ENCODE measurements at regions not wholly inside any gene's neighbourhood (a gene's known extent, or its start where the extent isn't known, plus 50 kb on each side); places are given as distances from the start of the nearest gene placed in this dataset.

DNA sequence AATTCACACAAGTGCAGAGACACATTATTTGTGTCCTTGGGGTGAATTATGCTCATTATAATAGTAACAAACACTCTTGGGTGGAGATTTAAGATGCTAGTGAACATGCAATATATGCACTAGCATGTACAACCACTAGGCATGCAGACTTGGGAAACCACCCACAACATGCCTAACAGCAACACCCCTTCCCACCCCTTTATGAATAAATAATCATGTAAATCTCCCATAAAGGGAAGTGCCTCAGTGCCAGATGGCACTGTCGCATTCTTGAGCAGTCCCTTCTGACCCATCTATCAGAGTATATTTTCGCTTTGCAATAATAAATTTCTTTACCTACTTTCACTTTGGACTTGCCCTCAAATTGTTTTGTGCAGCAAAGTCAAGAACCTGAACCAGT lies 1362.2 kb downstream of the OLFM4 start:
- BruUV-seq (replicated peaks): no TSS peak
- Histone ChIP-seq H3K9me2 (ENCODE audit: insufficient read depth, low read length) (no peaks in the 10 kb centered on the region), H3K4me1 (ENCODE audit: insufficient read depth, low read length, poor library complexity, severe bottlenecking) (no peaks in the 10 kb centered on the region), H3K27ac (ENCODE audit: low read depth, low read length, poor library complexity, severe bottlenecking) (no peak overlapping the region), H3K79me2 (ENCODE audit: insufficient read depth, low read depth, low read length) (no peaks in the 10 kb centered on the region), H3K36me3 (ENCODE audit: insufficient read depth, low read length) (no peaks in the 10 kb centered on the region), H3K9me3 (ENCODE audit: low read length) (no peaks in the 10 kb centered on the region), H3K4me3 (ENCODE audit: low read depth, low read length, poor library complexity, severe bottlenecking) (no peak overlapping the region), H4K20me1 (ENCODE audit: insufficient read depth, low read length) (no peaks in the 10 kb centered on the region), H2AFZ (ENCODE audit: low read length) (no peak overlapping the region), H3K4me2 (ENCODE audit: low read length) (no peak overlapping the region)
- TF ChIP-seq, protein P1, sequence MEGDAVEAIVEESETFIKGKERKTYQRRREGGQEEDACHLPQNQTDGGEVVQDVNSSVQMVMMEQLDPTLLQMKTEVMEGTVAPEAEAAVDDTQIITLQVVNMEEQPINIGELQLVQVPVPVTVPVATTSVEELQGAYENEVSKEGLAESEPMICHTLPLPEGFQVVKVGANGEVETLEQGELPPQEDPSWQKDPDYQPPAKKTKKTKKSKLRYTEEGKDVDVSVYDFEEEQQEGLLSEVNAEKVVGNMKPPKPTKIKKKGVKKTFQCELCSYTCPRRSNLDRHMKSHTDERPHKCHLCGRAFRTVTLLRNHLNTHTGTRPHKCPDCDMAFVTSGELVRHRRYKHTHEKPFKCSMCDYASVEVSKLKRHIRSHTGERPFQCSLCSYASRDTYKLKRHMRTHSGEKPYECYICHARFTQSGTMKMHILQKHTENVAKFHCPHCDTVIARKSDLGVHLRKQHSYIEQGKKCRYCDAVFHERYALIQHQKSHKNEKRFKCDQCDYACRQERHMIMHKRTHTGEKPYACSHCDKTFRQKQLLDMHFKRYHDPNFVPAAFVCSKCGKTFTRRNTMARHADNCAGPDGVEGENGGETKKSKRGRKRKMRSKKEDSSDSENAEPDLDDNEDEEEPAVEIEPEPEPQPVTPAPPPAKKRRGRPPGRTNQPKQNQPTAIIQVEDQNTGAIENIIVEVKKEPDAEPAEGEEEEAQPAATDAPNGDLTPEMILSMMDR (conservative IDR thresholded peaks at IDR 0.05; ENCODE audit: low read length): no peak
- intact Hi-C loops (cut with micrococcal nuclease; ENCODE audit: unreplicated experiment): no loop called here
- ChIA-PET POLR2A (no interaction called here), CTCF (ENCODE audit: unreplicated experiment) (no interaction called here)
- DNase-seq (ENCODE audit: low spot score): no peak

DNA sequence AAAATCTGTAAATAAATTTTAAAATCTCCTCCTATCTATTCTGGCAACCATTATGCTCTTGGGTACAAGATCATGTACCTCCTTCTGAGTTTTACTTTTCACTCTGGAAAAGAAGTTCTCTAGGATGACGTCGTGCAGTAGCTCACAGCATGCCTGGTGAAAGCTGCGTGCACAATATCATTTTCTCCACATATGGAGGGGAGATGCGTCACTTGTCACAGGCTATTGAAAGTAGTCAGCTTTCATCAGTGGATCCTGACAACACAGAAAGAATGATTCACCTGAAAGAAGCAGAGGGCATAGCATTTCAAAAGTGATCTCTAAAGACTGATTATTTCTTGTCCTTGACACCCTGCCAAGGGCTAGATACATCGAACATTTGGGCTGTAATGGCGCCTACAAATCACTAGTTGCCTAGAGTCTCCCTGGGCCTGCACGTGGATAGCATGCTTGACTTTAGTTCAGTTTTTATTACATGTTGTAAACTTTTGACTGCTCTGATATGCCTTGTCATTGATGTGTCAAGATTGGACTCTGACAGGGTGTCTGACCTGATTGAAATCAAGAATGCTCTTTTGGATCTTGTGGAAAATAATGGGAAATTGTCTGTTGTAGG lies 1365.6 kb downstream of the OLFM4 start:
- Histone ChIP-seq H3K79me2 (ENCODE audit: insufficient read depth, low read depth, low read length) (no peaks in the 10 kb centered on the region), H3K4me2 (ENCODE audit: low read length) (no peak overlapping the region), H2AFZ (ENCODE audit: low read length) (no peak overlapping the region), H3K36me3 (ENCODE audit: insufficient read depth, low read length) (no peaks in the 10 kb centered on the region), H3K9me3 (ENCODE audit: low read length) (no peaks in the 10 kb centered on the region), H3K27ac (ENCODE audit: low read depth, low read length, poor library complexity, severe bottlenecking) (no peak overlapping the region), H3K9me2 (ENCODE audit: insufficient read depth, low read length) (no peaks in the 10 kb centered on the region), H4K20me1 (ENCODE audit: insufficient read depth, low read length) (no peaks in the 10 kb centered on the region), H3K4me1 (ENCODE audit: insufficient read depth, low read length, poor library complexity, severe bottlenecking) (no peaks in the 10 kb centered on the region), H3K4me3 (ENCODE audit: low read depth, low read length, poor library complexity, severe bottlenecking) (no peak overlapping the region)
- intact Hi-C loops (cut with micrococcal nuclease; ENCODE audit: unreplicated experiment): no loop called here
- DNase-seq (ENCODE audit: low spot score): no peak
- BruUV-seq (replicated peaks): no TSS peak
- ChIA-PET POLR2A (no interaction called here), CTCF (ENCODE audit: unreplicated experiment) (no interaction called here)
- TF ChIP-seq EZH2phosphoT487 (IDR thresholded peaks at IDR 0.05; ENCODE audit: borderline replicate concordance, low read depth, low read length): no peak
- TF ChIP-seq, protein P1 (conservative IDR thresholded peaks at IDR 0.05; ENCODE audit: low read length): no peak

DNA sequence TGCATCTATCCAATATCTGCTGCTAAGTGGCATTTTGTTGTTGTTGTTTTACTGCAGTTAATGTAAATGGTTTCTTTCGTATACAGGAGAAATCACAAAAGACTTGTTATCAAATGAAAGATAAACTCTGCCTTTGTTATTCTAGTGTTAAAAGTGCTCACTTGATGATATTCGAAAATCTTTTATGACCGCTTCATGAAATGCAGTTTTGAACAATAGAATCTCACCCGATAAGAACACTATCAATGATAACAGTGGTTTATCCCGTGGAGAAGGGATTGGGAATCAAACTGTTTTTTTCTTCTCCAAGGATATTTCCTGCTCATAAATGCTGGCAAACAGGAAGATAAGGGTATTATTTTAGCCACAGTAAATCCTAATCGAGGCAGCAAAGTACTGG lies 1366.3 kb downstream of the OLFM4 start:
- H3K4me1 ChIP-seq (ENCODE audit: insufficient read depth, low read length, poor library complexity, severe bottlenecking): no peaks in the 10 kb centered on the region
- no peak overlapping the region for H2AFZ ChIP-seq (ENCODE audit: low read length)
- intact Hi-C loops (cut with micrococcal nuclease; ENCODE audit: unreplicated experiment): no loop called here
- H3K9me3 ChIP-seq (ENCODE audit: low read length): no peaks in the 10 kb centered on the region
- H3K9me2 ChIP-seq (ENCODE audit: insufficient read depth, low read length): no peaks in the 10 kb centered on the region
- H3K4me3 ChIP-seq (ENCODE audit: low read depth, low read length, poor library complexity, severe bottlenecking): no peak overlapping the region
- BruUV-seq (replicated peaks): no TSS peak
- no peaks in the 10 kb centered on the region for H3K36me3 ChIP-seq (ENCODE audit: insufficient read depth, low read length)
- no peak overlapping the region for H3K4me2 ChIP-seq (ENCODE audit: low read length)
- no peak for DNase-seq (ENCODE audit: low spot score)
- H3K79me2 ChIP-seq (ENCODE audit: insufficient read depth, low read depth, low read length): no peaks in the 10 kb centered on the region
- CTCF ChIA-PET (ENCODE audit: unreplicated experiment): no interaction called here
- POLR2A ChIA-PET: no interaction called here
- no peak for TF ChIP-seq EZH2phosphoT487 (IDR thresholded peaks at IDR 0.05; ENCODE audit: borderline replicate concordance, low read depth, low read length)
- TF ChIP-seq, protein P1 (conservative IDR thresholded peaks at IDR 0.05; ENCODE audit: low read length): no peak
- H3K27ac ChIP-seq (ENCODE audit: low read depth, low read length, poor library complexity, severe bottlenecking): no peak overlapping the region
- no peaks in the 10 kb centered on the region for H4K20me1 ChIP-seq (ENCODE audit: insufficient read depth, low read length)
